SU-DHL-6 (cell line): ENCODE measurements at regions not wholly inside any gene's neighbourhood (a gene's known extent, or its start where the extent isn't known, plus 50 kb on each side); places are given as distances from the start of the nearest gene placed in this dataset.

Source experiments
- CTCF ChIP-seq: fragments of 200-600 bp; sonication (generic); IDR thresholded peaks from one replicate; pipeline ENCODE4 v1.5.1; 2017; ENCODE audit warnings: antibody characterized with exemption, mild to moderate bottlenecking, low read length, moderate library complexity; ENCODE audit not compliant: insufficient read depth, poor library complexity, severe bottlenecking
- EZH2phosphoT487 ChIP-seq: fragments of 200-600 bp; sonication (generic), shearing (Covaris generic); conservative IDR thresholded peaks from 2 replicates; pipeline ENCODE4 v1.6.1; 2018; ENCODE audit warnings: mild to moderate bottlenecking, antibody characterized with exemption, low read length, moderate library complexity, mixed read lengths

GRCh38 chr16:82231008-82231787, 61.2 kb upstream of the MPHOSPH6 start:
- TF ChIP-seq CTCF (no peak), EZH2phosphoT487 (no peak)
